Endodermal cell (in vitro differentiated cells): ENCODE measurements at regions not wholly inside any gene's neighbourhood (a gene's known extent, or its start where the extent isn't known, plus 50 kb on each side); places are given as distances from the start of the nearest gene placed in this dataset.

ENCODE experiments used
- DNase-seq: peaks from one replicate; pipeline ENCODE4 v3.0.0-alpha.2; 2017
- H3K27ac ChIP-seq: 2 replicates; pipeline ENCODE4 v1.5.1; 2013; ENCODE audit warnings: mild to moderate bottlenecking, low read depth, low read length, moderate library complexity
- H3K27me3 ChIP-seq: 2 replicates; pipeline ENCODE4 v1.6.1; 2013; ENCODE audit warnings: mild to moderate bottlenecking, low read length, moderate library complexity; ENCODE audit not compliant: insufficient read depth, control insufficient read depth, poor library complexity, severe bottlenecking
- H3K36me3 ChIP-seq: 2 replicates; pipeline ENCODE4 v1.7.0; 2013; ENCODE audit warnings: mild to moderate bottlenecking, low read length, moderate library complexity; ENCODE audit not compliant: control insufficient read depth, insufficient read depth
- H3K4me1 ChIP-seq: one replicate; pipeline ENCODE4 v1.7.0; 2013; ENCODE audit warnings: low read length; ENCODE audit not compliant: control insufficient read depth, insufficient read depth
- H3K4me3 ChIP-seq: 2 replicates; pipeline ENCODE4 v1.5.1; 2013; ENCODE audit warnings: mild to moderate bottlenecking, low read length, moderate library complexity
- H3K9ac ChIP-seq: 2 replicates; pipeline ENCODE4 v1.6.1; 2013; ENCODE audit warnings: mild to moderate bottlenecking, low read length, moderate library complexity; ENCODE audit not compliant: poor library complexity, severe bottlenecking; ENCODE audit errors: extremely low read depth
- H3K9me3 ChIP-seq: 2 replicates; pipeline ENCODE4 v1.6.1; 2013; ENCODE audit warnings: mild to moderate bottlenecking, low read length, moderate library complexity; ENCODE audit not compliant: control insufficient read depth
- H3K27ac Mint-ChIP-seq: 2 replicates; pipeline ENCODE4 v1.8.0; 2020; ENCODE audit warnings: mixed read lengths
- H3K27me3 Mint-ChIP-seq: 2 replicates; pipeline ENCODE4 v1.8.0; 2021; ENCODE audit warnings: mild to moderate bottlenecking, mixed read lengths; ENCODE audit not compliant: insufficient read depth
- H3K36me3 Mint-ChIP-seq: 2 replicates; pipeline ENCODE4 v1.8.0; 2020; ENCODE audit warnings: low read depth, mixed read lengths
- H3K4me1 Mint-ChIP-seq: 2 replicates; pipeline ENCODE4 v1.8.0; 2020; ENCODE audit warnings: mixed read lengths
- H3K4me3 Mint-ChIP-seq: 2 replicates; pipeline ENCODE4 v1.8.0; 2020; ENCODE audit warnings: mild to moderate bottlenecking, moderate library complexity, mixed read lengths
- H3K9me3 Mint-ChIP-seq: 2 replicates; pipeline ENCODE4 v1.8.0; 2020; ENCODE audit warnings: mild to moderate bottlenecking, mixed read lengths
- WGBS, 2 experiments: methylation state at CpG; one replicate each; pipeline versions ENCODE4 v1.1.5 to v1.1.7; 2013; ENCODE audit warnings: missing lambda C conversion rate in 2 of 2, mixed read lengths in 1 of 2; ENCODE audit not compliant: insufficient coverage in 1 of 2, insufficient read length in 1 of 2; 5-methylcytosine and 5-hydroxymethylcytosine counted together
- TF ChIP-seq, protein P1 (sequence below): fragments of 200-600 bp; sonication (generic); conservative IDR thresholded peaks from 2 replicates; pipeline ENCODE4 v1.5.0; 2021; ENCODE audit warnings: antibody characterized with exemption, mild to moderate bottlenecking

DNA sequence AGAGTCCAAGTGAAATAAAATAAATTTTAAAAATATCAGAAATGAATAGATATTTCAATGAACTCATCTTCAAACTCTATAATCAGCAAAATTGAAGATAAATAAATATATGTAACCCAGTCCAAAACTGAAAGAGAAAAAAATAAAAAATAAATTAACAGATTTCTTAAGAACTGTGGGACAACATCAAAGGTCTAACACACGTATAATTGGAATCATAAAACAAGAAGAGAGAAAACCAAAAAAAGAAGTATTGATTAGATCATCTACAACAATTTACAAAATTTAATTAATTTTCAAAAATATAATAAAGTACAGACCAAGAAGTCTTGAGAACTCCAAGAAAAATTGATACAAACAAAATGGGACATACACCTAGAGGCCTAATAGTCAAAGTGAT lies 625.8 kb upstream of the SORCS1 start:
- Mint-ChIP-seq H3K27ac (no peak overlapping the region), H3K36me3 (no peaks in the 10 kb centered on the region), H3K4me3 (no peak overlapping the region), H3K9me3 (peaks cover 25% of the 10 kb centered on the region), H3K4me1 (no peaks in the 10 kb centered on the region), H3K27me3 (no peaks in the 10 kb centered on the region)
- H3K9ac ChIP-seq: no peak overlapping the region
- no peak for DNase-seq
- H3K9me3 ChIP-seq: peaks cover 30% of the 10 kb centered on the region
- TF ChIP-seq, protein P1, sequence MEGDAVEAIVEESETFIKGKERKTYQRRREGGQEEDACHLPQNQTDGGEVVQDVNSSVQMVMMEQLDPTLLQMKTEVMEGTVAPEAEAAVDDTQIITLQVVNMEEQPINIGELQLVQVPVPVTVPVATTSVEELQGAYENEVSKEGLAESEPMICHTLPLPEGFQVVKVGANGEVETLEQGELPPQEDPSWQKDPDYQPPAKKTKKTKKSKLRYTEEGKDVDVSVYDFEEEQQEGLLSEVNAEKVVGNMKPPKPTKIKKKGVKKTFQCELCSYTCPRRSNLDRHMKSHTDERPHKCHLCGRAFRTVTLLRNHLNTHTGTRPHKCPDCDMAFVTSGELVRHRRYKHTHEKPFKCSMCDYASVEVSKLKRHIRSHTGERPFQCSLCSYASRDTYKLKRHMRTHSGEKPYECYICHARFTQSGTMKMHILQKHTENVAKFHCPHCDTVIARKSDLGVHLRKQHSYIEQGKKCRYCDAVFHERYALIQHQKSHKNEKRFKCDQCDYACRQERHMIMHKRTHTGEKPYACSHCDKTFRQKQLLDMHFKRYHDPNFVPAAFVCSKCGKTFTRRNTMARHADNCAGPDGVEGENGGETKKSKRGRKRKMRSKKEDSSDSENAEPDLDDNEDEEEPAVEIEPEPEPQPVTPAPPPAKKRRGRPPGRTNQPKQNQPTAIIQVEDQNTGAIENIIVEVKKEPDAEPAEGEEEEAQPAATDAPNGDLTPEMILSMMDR: no peak
- no peak overlapping the region for H3K4me3 ChIP-seq
- no peak overlapping the region for H3K27ac ChIP-seq
- no peaks in the 10 kb centered on the region for H3K4me1 ChIP-seq
- WGBS, 2 experiments: no CpG with 5 or more reads among the region's 1 CpG
- no peaks in the 10 kb centered on the region for H3K27me3 ChIP-seq
- H3K36me3 ChIP-seq: no peaks in the 10 kb centered on the region

DNA sequence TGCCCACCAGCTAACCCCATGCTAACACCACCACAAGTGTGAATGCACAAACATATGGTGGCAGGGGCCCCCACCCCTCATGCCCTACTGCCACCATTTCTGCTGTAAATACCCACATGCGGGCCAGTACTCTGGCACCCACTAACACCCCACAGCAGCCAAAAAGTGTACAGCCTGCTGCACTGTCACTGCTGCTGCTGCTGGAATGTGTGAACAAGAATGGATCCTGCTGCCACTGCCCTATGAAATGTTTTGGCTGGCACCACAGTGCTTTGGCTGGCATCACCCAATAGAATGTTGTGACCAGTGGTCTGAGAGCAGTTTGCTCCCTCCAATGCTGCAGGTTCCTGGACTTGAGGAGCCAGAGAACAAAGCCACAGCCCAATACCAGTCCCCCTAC lies 606.6 kb upstream of the SORCS1 start:
- Mint-ChIP-seq H3K9me3 (peaks cover 13% of the 10 kb centered on the region), H3K27me3 (no peaks in the 10 kb centered on the region)
- TF ChIP-seq, protein P1: no peak

DNA sequence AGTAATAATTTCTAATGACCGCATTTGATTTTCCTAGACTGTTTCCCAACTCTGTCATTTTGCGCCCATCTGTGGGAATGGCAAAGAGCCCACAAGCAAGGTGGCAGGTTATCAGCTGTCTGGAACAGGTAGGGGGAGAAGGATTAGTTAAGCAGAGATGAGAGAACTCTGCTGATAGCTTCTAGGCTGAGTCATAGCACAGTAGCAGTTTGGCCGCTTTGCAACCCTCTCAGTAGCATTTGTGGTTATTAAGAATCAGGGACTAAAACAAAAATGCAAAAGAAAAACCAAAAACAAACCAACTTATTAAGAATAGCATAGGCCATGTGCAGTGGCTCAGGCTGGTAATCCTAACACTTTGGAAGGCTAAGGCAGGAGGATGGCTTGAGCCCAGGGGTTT lies 602.7 kb upstream of the SORCS1 start:
- H3K9ac ChIP-seq: no peak overlapping the region
- DNase-seq: no peak
- H3K4me1 Mint-ChIP-seq: peaks cover 7% of the 10 kb centered on the region
- no peaks in the 10 kb centered on the region for H3K36me3 Mint-ChIP-seq
- H3K27me3 Mint-ChIP-seq: no peaks in the 10 kb centered on the region
- no peak overlapping the region for H3K4me3 Mint-ChIP-seq
- no peaks in the 10 kb centered on the region for H3K9me3 ChIP-seq
- H3K27me3 ChIP-seq: no peaks in the 10 kb centered on the region
- WGBS, 2 experiments: 76 to 100% methylated on average over 1 to 3 of the region's 3 CpGs
- no peak overlapping the region for H3K27ac Mint-ChIP-seq
- TF ChIP-seq, protein P1: no peak
- H3K4me3 ChIP-seq: no peak overlapping the region
- no peaks in the 10 kb centered on the region for H3K4me1 ChIP-seq
- H3K36me3 ChIP-seq: no peaks in the 10 kb centered on the region
- H3K9me3 Mint-ChIP-seq: no peaks in the 10 kb centered on the region
- H3K27ac ChIP-seq: no peak overlapping the region

More for the DNA sequence above, 606.6 kb upstream of the SORCS1 start:
- H3K27me3 ChIP-seq: no peaks in the 10 kb centered on the region
- WGBS, 2 experiments: 95% methylated on average over 1 of the region's 1 CpG; no CpG with 5 or more reads in 1 of the 2 experiments
- no peaks in the 10 kb centered on the region for H3K36me3 Mint-ChIP-seq
- H3K27ac ChIP-seq: no peak overlapping the region
- H3K4me1 ChIP-seq: no peaks in the 10 kb centered on the region
- H3K4me3 ChIP-seq: no peak overlapping the region
- H3K9me3 ChIP-seq: peaks cover 8% of the 10 kb centered on the region
- DNase-seq: no peak
- H3K4me1 Mint-ChIP-seq: peaks cover under 1% of the 10 kb centered on the region
- no peak overlapping the region for H3K27ac Mint-ChIP-seq
- no peak overlapping the region for H3K4me3 Mint-ChIP-seq
- H3K36me3 ChIP-seq: no peaks in the 10 kb centered on the region
- no peak overlapping the region for H3K9ac ChIP-seq
